HG03139 (cell line): ENCODE measurements at regions not wholly inside any gene's neighbourhood (a gene's known extent, or its start where the extent isn't known, plus 50 kb on each side); places are given as distances from the start of the nearest gene placed in this dataset.
"Not testable (repeated sequence)": the region's sequence is repeated elsewhere in the genome, so short reads cannot be mapped to it uniquely, and the experiment has no call there.

Experiments
- ATAC-seq: cut with Tn5 transposase; IDR thresholded peaks from one replicate; pipeline ENCODE4 v1.9.1; 2021; ENCODE audit not compliant: unreplicated experiment

DNA sequence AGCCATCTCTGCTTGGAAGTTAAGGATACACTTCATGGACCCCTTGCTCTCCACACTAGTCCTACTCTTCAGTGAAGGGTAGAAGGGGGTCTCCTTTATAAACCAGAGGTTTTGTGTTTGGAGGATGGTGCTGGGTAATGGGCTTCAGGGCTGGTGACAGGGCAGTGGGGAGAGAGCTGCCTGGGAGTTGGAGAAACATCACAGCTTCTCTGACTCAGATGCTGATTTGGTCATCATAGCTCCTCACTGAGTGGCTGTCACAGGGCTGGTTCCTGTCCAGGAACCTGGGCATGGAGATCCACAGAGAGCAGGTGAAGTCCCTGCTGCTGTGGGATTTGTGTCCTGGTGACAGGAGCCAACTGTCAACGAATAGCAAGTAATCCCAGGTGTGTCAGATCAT, 333.9 kb upstream of the ATP10A start:
- ATAC-seq, result no peak

DNA sequence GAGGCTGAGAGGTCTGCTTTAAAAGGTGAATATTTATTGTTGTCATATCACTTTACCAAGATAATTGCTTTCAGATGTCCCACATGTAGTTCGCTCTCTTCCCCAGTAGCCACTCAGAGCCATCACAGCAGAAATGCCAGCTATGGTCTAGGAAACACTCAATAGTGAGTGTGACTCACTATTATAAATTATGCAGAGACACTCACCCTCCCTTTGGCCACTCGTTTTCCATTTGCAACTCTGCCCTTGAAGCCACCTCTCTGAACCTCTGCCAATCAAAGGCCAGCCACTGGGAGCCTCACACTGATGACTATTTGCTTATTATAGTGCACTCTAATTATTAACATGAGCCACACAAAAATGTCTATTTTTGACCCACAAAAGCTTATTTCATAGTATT, 328.1 kb upstream of the ATP10A start:
- ATAC-seq, result no peak

DNA sequence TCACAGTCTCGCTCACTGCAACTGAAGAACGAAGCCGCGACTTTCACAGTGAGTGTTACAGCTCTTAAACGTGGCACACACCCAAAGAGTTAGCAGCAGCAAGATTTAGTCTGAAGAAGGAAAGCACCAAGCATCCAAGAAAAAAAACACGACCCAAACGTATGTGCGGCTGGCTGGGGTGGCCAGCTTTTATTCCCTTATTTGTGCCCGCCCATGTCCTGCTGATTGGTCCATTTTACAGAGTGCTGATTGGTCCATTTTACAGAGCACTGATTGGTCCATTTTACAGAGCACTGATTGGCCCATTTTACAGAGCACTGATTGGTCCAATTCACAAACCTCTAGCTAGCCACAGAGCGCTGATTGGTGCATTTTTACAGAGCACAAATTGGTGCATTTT, 323.0 kb upstream of the ATP10A start:
- ATAC-seq, result not testable (repeated sequence)

DNA sequence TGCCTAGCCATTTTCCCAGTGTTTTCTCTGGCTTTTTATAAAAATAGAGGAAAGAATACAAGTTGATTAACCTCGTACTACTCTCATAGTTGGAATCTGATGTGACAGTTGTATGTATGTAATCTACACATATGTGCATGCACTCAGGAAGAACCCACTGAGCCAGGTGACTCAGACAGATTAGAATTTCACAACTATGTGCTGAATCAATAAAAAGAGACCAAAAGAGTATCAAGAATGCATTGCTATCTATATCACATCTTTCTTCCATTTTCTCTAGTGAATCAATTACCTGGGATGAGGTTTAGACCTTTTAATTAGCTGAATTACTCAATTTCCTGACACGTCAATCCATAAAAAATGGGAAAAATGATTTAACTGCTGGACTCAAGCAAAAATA, 319.3 kb upstream of the ATP10A start:
- ATAC-seq, result no peak

DNA sequence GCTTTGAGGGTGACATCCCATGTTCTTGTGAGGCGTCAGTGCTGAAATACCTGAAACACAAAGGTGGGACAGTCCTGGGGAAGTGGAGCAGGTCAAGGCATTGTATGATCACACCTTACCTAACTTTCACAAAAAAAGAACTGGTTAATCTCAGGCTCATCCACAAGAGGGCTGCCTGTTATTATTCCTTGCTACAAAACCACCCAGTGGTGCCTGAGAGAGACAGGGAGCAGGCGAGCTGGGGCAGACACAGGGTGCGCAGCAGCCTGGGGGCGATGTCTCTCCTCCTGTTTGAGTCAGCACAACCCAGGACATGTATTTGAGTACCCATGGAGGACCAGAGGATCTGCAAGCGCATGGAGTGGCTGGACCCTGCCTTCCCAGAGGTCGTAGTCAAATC, 316.8 kb upstream of the ATP10A start:
- no peak for ATAC-seq

DNA sequence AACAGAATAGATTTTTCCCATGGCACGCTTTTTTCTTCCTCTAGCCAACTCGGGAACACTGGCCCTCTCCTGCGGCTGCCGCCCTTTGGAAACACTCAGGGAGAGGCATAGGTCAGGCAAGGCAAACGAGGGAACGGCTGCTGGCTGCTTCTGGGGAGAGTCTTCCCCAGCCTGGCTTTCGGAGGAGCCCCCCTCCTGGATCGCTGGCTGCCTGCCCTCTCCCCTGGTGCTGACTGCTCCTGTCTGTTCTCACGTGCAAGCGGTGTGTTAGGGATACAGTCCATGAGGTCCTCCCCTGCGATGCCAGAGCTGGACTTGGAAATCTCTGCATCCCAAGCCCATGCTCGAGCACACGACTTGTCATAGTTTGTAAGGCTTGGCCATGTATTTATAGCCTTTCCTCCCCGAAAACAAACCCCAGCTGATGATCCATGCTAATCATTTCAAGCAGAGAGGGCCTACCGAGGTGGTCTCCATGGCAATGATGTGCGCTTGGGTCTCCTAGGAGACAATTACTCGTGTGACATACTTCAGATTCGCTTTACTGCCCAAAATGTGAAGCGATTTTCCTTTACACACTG, 315.6 kb upstream of the ATP10A start:
- no peak for ATAC-seq

DNA sequence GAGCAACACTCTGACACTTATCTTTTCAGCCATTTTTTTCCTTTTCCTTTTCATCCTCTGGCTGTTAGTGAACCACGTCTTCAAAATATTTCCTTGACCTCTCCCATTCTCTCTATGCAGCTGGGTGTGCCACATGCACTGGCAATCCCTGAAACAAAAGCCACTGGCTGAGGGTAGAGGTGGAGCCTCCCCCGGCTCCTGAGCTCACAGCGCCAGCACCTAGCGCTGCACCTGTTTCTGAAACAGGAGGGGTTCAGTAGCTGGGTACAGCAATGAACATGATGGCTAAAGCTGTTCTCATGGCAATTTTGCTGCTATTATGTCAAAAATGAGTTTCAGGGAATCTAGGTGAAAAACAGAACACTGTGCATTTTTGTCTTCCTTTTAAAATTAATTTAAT, 314.7 kb upstream of the ATP10A start:
- ATAC-seq, result no peak

DNA sequence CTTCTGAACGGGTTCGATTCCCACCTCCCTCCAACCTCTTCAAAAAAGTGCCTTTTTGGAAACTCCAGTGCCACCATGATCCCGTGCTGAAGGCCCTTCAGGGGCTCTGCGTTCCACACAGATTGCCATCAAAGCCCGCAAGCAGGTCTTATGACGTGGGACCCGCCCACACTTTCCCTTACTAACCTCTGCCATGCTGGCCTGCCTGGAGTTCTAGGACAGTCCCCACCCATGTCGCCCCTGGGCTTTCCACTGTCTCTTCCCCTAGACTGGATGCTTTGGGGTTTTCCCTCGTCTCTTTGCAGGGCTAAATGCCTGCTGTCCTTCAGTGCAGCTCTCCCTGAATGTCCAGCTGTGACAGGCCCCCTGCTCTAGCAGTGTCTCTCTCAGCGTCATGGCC, 313.7 kb upstream of the ATP10A start:
- no peak for ATAC-seq

DNA sequence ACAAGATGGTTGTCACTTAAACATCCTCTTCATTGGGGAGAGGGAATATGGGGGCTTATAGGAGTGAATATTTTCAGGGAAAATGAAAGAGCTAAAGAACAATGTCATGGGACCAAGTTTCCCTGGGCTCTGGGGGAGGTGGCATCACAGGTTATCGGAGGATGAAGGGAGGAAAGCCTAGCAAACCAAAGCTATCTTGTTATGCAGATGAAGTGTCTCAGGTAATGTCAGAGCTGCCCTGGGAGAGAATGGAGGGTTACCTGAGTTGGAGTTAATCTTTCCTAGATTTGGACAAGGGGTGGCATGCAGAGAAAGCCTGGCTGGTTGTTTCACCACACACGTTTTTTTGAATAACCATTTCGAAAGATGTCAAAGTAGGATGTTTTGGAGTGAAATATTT, 308.1 kb upstream of the ATP10A start:
- no peak for ATAC-seq

DNA sequence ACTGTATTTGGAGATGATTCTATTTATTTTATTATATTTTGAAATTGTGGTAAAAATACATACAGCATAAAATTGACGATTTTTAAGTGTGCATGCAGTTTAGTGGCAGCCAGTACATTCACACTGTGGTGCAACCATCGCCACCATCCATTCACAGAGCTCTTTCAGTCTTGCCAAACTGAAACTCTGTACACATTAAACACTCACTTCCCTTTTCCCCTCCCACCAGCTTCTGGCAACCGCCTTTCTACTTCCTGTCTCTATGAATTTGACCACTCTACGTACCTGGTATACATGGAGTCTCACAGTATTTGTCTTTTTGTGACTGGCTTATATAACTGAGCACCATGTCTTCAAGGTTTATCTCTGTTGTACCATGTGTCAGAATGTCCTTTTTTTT, 303.3 kb upstream of the ATP10A start:
- no peak for ATAC-seq

DNA sequence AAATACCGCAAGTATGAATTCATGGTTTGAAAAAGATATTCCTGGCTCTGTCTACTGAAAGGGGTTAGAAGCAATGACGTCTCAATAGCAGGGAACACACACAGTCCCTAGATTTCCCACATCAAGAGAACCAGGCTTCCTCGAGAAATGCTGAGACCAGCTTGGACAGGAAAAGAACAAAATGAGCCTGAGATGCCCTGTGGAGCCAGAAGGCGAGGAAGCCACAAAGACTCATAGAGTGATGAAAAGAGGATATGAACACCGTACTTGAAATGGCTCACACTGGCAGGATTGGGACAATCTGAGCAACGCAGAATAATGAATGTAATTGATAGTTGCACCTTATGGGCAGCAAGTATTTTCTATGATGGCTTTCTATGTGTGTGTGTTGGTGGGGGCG, 302.4 kb upstream of the ATP10A start:
- no peak for ATAC-seq

DNA sequence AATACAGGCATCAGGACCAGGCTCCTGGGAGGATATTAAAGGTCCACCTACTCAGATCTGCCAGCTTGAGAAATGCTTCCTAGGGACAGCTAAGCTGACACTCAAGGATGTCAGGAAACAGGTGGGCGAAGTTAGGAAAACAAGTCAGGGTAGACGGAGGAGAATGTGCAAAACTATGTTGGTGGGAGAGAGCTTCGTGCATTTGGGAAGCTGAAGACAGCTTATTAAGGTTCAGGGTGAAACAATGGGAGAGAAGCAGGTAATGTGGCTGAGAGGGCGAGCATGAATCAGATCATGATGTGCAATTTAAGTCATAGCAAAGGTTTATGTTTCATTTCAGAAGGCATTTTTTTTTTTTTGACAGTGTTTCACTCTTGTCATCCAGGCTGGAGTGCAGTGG, 297.2 kb upstream of the ATP10A start:
- no peak for ATAC-seq

DNA sequence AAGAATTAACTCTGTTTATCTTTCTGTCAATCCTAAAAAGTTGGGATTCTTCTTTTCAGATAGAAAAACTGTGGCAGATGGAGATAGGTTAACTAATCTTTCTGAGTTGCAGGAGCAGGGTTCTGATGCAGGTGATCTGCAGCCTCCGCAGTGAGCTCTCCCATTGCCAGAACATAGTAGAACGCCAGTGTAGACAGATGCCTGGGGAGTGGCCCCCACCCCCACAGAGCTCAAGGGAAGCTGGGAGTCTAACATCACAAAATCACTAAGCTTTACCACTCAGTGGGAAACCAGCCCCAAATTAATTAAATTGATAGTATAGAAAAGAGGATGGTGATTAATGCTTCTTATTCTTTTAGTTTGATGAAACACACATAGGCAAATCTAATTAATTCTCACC, 295.0 kb upstream of the ATP10A start:
- ATAC-seq, result no peak

DNA sequence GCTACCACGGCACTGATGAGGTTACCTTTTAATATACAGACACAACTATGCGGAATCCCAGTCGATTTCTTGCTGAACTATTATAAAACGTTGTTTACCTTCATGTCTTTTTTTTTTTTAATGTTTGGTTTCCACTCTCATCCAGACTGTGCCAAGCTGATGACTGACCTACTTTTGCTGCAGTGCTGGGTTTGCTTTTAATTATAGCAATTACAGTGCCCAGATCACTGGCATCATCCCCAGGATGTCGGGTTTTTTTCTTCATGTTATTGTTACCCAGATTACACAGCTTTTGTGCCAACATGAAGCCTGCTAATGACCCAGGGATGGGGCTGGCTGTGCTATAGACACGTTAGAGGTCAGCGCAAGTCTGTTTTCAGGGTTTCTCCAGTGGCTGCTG, 294.0 kb upstream of the ATP10A start:
- ATAC-seq, result no peak

DNA sequence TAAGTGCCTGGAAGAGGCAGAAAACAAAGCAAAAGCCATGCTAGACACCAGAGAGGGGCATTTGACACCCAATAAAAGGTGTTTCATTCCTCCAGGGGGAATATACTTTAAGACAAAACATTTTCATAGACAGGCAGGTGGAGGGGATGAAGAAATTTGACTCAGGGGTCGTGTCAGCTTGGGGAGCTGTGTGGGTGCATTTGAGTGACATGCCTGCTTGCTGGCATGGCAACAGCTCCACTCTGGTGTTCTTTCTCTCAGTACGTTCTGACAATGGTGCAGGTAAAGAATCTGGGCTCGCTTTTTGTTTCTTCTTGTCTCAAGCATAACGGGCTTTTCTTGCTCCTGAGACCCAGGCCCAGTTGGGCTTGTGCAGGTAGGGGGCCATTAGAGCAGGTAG, 292.9 kb upstream of the ATP10A start:
- no peak for ATAC-seq

DNA sequence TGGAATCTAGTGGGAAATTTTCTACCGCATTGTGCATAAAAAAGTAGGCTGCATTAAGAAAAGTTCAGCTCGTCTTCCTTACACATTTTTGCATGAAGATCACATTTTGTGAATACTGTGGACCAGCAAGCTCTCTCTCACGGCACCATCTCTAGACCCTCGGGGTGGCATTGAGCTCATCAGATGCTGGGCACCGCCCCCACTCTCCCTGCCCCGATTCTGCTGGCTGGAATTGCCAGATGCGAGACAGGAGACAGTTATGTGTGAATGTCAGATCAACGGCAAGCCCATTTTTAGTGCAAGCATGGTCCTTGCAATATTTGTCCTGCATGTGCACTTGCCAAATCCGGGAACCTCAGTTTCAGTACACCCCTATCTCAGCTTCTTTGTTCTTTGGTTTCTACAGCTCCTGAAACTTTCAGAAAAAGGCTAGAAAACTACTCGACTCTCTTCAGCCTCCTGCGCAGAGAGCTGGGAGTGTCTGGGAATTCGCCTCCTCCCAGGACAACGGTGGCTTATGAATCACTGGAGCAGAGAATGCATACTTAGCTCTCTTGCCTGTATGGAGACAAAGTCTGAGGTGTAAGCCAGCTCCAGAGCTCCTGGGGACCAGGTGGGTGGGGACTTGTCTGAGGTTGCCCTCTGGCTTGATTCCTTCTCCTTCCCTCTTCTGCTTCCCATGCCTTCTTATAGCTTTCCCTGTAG, 285.2 kb upstream of the ATP10A start:
- ATAC-seq, result no peak

DNA sequence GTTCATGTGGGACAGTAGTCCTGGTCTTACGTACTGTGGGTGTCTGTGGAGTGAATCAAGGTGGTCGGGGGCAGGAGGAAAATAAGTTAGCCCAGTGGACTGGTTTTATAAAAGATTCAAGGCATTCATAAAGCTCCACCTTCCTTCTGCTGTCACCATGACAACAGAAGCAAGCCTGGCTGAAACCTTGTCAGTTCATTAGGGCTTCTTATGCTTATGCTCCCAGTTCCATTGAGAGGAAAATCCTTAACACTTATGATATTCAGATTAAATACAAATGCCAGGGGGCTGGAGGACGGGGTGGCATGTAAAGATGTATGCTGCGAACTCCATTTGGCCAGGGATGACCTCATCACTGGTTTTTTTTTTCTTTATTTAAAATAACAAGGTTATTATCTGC, 283.1 kb upstream of the ATP10A start:
- no peak for ATAC-seq

DNA sequence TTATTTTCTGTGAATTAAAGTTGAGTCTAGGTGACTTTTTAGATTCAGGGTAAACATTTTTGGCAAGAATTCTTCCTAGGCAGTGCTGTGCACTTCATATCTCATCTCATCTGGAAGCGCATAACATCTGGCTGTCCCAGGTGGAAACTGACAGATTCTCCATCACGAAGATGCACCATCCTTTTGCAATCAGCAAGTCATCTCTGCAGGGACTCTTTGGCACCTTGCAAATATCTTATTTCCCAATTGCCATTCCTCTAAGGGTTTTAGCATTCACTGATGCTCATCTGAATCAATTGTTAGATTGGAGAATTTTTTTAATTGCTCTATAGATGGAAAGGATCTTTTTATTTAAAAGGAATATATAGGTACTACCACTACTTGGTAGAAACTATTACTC, 282.7 kb upstream of the ATP10A start:
- ATAC-seq, result no peak

DNA sequence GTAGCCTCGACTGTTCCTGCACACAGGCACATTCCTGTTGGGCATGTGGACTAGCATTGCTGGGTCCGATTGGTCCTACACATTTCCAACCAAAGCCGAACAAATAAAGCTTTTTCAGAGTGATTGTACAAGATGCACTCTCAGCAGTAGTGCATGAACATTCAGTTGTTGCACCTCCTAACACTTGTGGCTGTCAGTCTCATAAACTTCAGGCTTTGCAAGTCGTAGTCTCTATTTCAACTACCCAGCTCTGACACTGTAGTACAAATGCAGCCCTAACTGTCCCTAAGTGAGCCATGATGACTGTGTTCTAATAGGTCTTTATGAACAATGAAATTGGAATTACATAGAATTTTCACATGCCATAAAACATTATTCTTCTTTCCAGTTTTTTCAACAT, 281.7 kb upstream of the ATP10A start:
- ATAC-seq, result no peak

DNA sequence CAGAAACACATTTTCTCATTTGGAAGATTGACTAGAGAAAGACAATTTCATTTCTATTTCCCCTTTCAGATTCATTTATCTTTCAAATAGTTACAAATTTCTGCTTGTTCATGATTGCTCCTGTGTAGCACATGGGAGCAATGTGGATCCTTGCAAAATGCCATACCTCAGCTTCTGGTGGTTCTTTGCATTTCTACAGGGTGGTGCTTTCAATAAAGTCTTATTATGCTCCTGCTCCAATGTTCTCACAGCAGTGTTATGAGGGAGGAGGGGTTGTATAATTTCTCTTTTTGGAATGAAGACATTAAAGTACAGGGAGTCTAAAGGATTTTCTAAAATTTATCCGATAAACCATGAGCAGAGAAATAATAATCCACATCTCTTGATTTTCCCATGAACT, 280.1 kb upstream of the ATP10A start:
- no peak for ATAC-seq

DNA sequence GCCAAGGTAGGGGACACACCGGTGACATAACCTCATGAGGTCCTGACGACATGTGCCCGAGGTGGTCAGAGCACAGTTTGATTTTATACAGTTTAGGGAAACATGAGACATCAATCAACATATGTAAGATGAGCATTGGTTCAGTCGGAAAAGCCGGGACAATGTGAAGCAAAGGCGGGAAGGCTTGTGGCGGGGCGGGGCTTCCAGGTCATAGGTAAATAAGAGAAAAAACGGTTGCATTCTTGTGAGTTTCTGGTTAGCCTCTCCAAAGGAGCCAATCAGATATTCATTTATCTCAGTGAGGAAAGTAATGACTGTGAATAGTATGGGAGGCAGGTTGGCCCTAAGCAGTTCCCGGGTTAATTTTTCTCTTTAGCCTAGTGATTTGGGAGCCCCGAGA, 271.7 kb upstream of the ATP10A start:
- ATAC-seq, result no peak

DNA sequence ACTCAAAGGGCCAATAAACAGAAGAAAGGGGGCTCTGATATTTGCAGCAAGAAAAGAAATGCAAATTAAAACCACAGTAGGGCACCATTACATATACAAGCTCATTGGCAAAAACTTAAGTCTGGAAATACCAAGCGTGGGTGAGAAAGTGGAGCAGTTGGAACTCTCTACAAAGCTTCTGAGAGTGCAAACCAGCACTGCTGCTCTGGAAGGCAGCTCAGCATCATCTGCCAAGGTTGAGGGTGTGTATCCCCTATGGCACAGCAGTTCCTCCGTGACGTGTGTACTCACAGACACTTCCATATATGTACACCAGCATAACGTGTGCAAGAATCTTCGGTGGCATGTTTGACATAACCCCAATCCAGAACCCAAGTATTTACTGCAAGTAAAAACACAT, 271.0 kb upstream of the ATP10A start:
- no peak for ATAC-seq

DNA sequence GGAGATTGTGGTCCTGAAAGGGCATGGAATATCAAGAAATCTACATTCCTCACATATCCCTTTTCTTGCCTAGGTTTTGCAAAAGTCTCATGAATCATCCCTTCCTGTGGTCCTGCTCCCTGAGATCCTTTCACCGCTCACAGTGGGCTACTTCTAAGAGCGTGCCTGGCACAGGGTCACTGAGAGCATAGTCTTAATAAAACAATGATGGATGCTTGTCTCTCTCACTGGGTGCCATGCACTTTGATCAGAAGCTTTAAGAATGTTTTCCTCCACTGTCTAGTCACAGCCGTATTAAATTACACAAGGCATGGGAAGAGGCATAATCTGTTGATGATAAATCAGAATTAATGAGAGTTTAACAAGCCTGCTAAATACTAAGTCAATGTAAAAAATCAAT, 269.7 kb upstream of the ATP10A start:
- ATAC-seq, result no peak
